ENCODE measurements at regions not wholly inside any gene's neighbourhood (a gene's known extent, or its start where the extent isn't known, plus 50 kb on each side); places are given as distances from the start of the nearest gene placed in this dataset.
A peak's percentile ranks its signal among the peaks of the same experiment; 100 is the strongest.
"Not testable (repeated sequence)": the region's sequence is repeated elsewhere in the genome, so short reads cannot be mapped to it uniquely, and the experiment has no call there.

- TF ChIP-seq MAX (IDR thresholded peaks at IDR 0.05; ENCODE audit: low read depth, low read length) (no peak), MYC (IDR thresholded peaks at IDR 0.05; ENCODE audit: low read depth, low read length) (no peak), CTCF (IDR thresholded peaks at IDR 0.05; ENCODE audit: low read depth, low read length) (no peak), POLR2A (IDR thresholded peaks at IDR 0.05; ENCODE audit: extremely low read depth, insufficient read length) (no peak)
- no peak for DNase-seq (ENCODE audit: low read depth)
- H3K4me3 ChIP-seq (ENCODE audit: low read depth, low read length) = no peak overlapping the region
Measured at GRCh38 chr21:41613533-41613909, 105.6 kb upstream of the TMPRSS2 start.

GRCh38 chr21:41612674-41613532 is 104.9 kb upstream of the TMPRSS2 start:
- peak; percentile 56 for TF ChIP-seq CTCF (IDR thresholded peaks at IDR 0.05; ENCODE audit: low read depth, low read length)
- no peak for TF ChIP-seq MYC (IDR thresholded peaks at IDR 0.05; ENCODE audit: low read depth, low read length)
- no peak for TF ChIP-seq POLR2A (IDR thresholded peaks at IDR 0.05; ENCODE audit: extremely low read depth, insufficient read length)
- peak; percentile 45 for DNase-seq (ENCODE audit: low read depth)
- H3K4me3 ChIP-seq (ENCODE audit: low read depth, low read length) = no peak overlapping the region

- H3K4me3 ChIP-seq (ENCODE audit: low read depth, low read length) = no peak overlapping the region
- peak; percentile 29 for DNase-seq (ENCODE audit: low read depth)
- TF ChIP-seq MAX (IDR thresholded peaks at IDR 0.05; ENCODE audit: low read depth, low read length) (no peak), CTCF (IDR thresholded peaks at IDR 0.05; ENCODE audit: low read depth, low read length) (peak; percentile 5), MYC (IDR thresholded peaks at IDR 0.05; ENCODE audit: low read depth, low read length) (no peak), POLR2A (IDR thresholded peaks at IDR 0.05; ENCODE audit: extremely low read depth, insufficient read length) (no peak)
Measured at GRCh38 chr21:41611966-41612606, 104.1 kb upstream of the TMPRSS2 start.

- TF ChIP-seq MAX (IDR thresholded peaks at IDR 0.05; ENCODE audit: low read depth, low read length) (no peak), CTCF (IDR thresholded peaks at IDR 0.05; ENCODE audit: low read depth, low read length) (no peak)
- H3K4me3 ChIP-seq (ENCODE audit: low read depth, low read length) = no peak overlapping the region
- no peak for DNase-seq (ENCODE audit: low read depth)
Measured at GRCh38 chr21:41611441-41611840, 103.5 kb upstream of the TMPRSS2 start.

GRCh38 chr21:41610840-41611115 is 102.8 kb upstream of the TMPRSS2 start:
- not testable (repeated sequence) for H3K4me3 ChIP-seq (ENCODE audit: low read depth, low read length); DNase-seq (ENCODE audit: low read depth)

GRCh38 chr21:41610042-41610839 is 102.3 kb upstream of the TMPRSS2 start:
- peak; percentile 61 for DNase-seq (ENCODE audit: low read depth)
- no peak overlapping the region for H3K4me3 ChIP-seq (ENCODE audit: low read depth, low read length)
- TF ChIP-seq CTCF (IDR thresholded peaks at IDR 0.05; ENCODE audit: low read depth, low read length) = peak; percentile 79
- TF ChIP-seq MAX (IDR thresholded peaks at IDR 0.05; ENCODE audit: low read depth, low read length) = no peak
- no peak for TF ChIP-seq POLR2A (IDR thresholded peaks at IDR 0.05; ENCODE audit: extremely low read depth, insufficient read length)
- TF ChIP-seq MYC (IDR thresholded peaks at IDR 0.05; ENCODE audit: low read depth, low read length) = no peak

Measured in NB4 (cell line).